ENCODE measurements at regions not wholly inside any gene's neighbourhood (a gene's known extent, or its start where the extent isn't known, plus 50 kb on each side); places are given as distances from the start of the nearest gene placed in this dataset.

- TF ChIP-seq CTCF (conservative IDR thresholded peaks at IDR 0.05) = no peak
- no peak overlapping the region for H3K27ac ChIP-seq
Measured at GRCh38 chr12:105748806-105749600, 389.8 kb downstream of the NUAK1 start.

GRCh38 chr12:105750096-105750495, 388.7 kb downstream of the NUAK1 start:
- no peak for TF ChIP-seq CTCF (conservative IDR thresholded peaks at IDR 0.05)
- H3K27ac ChIP-seq = no peak overlapping the region

GRCh38 chr12:105754313-105754712, 384.4 kb downstream of the NUAK1 start:
- no peak for TF ChIP-seq CTCF (conservative IDR thresholded peaks at IDR 0.05)
- H3K27ac ChIP-seq = no peak overlapping the region

- TF ChIP-seq CTCF (conservative IDR thresholded peaks at IDR 0.05) = no peak
- no peak overlapping the region for H3K27ac ChIP-seq
Measured at GRCh38 chr12:105756961-105757360, 381.8 kb downstream of the NUAK1 start.

GRCh38 chr12:105759149-105759548, 379.6 kb downstream of the NUAK1 start:
- no peak overlapping the region for H3K27ac ChIP-seq
- TF ChIP-seq CTCF (conservative IDR thresholded peaks at IDR 0.05) = no peak

GRCh38 chr12:105761075-105761474, 377.7 kb downstream of the NUAK1 start:
- no peak for TF ChIP-seq CTCF (conservative IDR thresholded peaks at IDR 0.05)
- no peak overlapping the region for H3K27ac ChIP-seq

GRCh38 chr12:105764216-105764835, 374.4 kb downstream of the NUAK1 start:
- H3K27ac ChIP-seq = no peak overlapping the region
- no peak for TF ChIP-seq CTCF (conservative IDR thresholded peaks at IDR 0.05)

Data from VCaP (cell line).